Upper lobe of right lung (tissue), 1 donor: ENCODE measurements at regions not wholly inside any gene's neighbourhood (a gene's known extent, or its start where the extent isn't known, plus 50 kb on each side); places are given as distances from the start of the nearest gene placed in this dataset.

Source experiments
- ATAC-seq: fragments of 200-7000 bp; cut with Tn5 transposase; one replicate; pipeline ENCODE4 v1.9.1; 2020; ENCODE audit warnings: mild to moderate bottlenecking, moderate library complexity
- DNase-seq: peaks from one replicate; pipeline ENCODE4 v3.0.0-alpha.2; 2020
- H3K27ac ChIP-seq: fragments of 200-600 bp; one replicate; pipeline ENCODE4 v1.8.0; 2022
- H3K27me3 ChIP-seq: fragments of 200-600 bp; one replicate; pipeline ENCODE4 v1.8.0; 2022; ENCODE audit warnings: mild to moderate bottlenecking
- H3K36me3 ChIP-seq: fragments of 200-600 bp; one replicate; pipeline ENCODE4 v1.8.0; 2022
- H3K4me1 ChIP-seq: fragments of 200-600 bp; one replicate; pipeline ENCODE4 v1.8.0; 2022
- H3K4me3 ChIP-seq: fragments of 200-600 bp; one replicate; pipeline ENCODE4 v1.8.0; 2022; ENCODE audit warnings: mild to moderate bottlenecking
- H3K9me3 ChIP-seq: fragments of 200-600 bp; one replicate; pipeline ENCODE4 v1.8.0; 2022
- CTCF ChIP-seq: fragments of 200-600 bp; IDR thresholded peaks from one replicate; pipeline ENCODE4 v1.8.0; 2022; ENCODE audit warnings: antibody characterized with exemption
- intact Hi-C: fragments of 100-400 bp; cut with DNase I; formaldehyde crosslinking; loops from one replicate; pipeline ENCODE4 v1.11.0; 2022
- donor health status: DM: no; HTN: yes; CAD: no; lungs with severe emphysema.

GRCh38 chr15:79230766-79231165 is 51.8 kb upstream of the ANKRD34C start:
- no peak for ATAC-seq

GRCh38 chr15:79222808-79223207 is 59.7 kb upstream of the ANKRD34C start:
- no peak for TF ChIP-seq CTCF
- Histone ChIP-seq H3K27ac (no peak overlapping the region), H3K4me3 (no peak overlapping the region), H3K27me3 (no peaks in the 10 kb centered on the region), H3K4me1 (no peaks in the 10 kb centered on the region), H3K9me3 (no peaks in the 10 kb centered on the region), H3K36me3 (no peaks in the 10 kb centered on the region)
- ATAC-seq (no peak), DNase-seq (no peak)
- intact Hi-C loops, result no loop called here

More at GRCh38 chr15:79230766-79231165, 51.8 kb upstream of the ANKRD34C start:
- Histone ChIP-seq H3K4me3 (no peak overlapping the region), H3K9me3 (peaks cover 5% of the 10 kb centered on the region), H3K36me3 (no peaks in the 10 kb centered on the region), H3K27ac (no peak overlapping the region), H3K27me3 (no peaks in the 10 kb centered on the region), H3K4me1 (no peaks in the 10 kb centered on the region)
- intact Hi-C loops, result no loop called here
- no peak for TF ChIP-seq CTCF
- no peak for DNase-seq

GRCh38 chr15:79221696-79222095 is 60.8 kb upstream of the ANKRD34C start:
- no peak overlapping the region for H3K27ac ChIP-seq
- no peaks in the 10 kb centered on the region for H3K27me3 ChIP-seq
- intact Hi-C loops, result no loop called here
- DNase-seq, result no peak
- H3K4me1 ChIP-seq, result no peaks in the 10 kb centered on the region
- H3K4me3 ChIP-seq, result no peak overlapping the region
- no peaks in the 10 kb centered on the region for H3K36me3 ChIP-seq
- no peak for TF ChIP-seq CTCF
- H3K9me3 ChIP-seq, result peaks cover 7% of the 10 kb centered on the region
- ATAC-seq, result peak; percentile 39

GRCh38 chr15:79219393-79220056 is 63.0 kb upstream of the ANKRD34C start:
- intact Hi-C loops, result no loop called here
- Histone ChIP-seq H3K27me3 (no peaks in the 10 kb centered on the region), H3K27ac (no peak overlapping the region), H3K9me3 (peaks cover 7% of the 10 kb centered on the region), H3K36me3 (no peaks in the 10 kb centered on the region), H3K4me3 (no peak overlapping the region), H3K4me1 (no peaks in the 10 kb centered on the region)
- ATAC-seq (no peak), DNase-seq (no peak)
- TF ChIP-seq CTCF, result no peak

GRCh38 chr15:79218588-79219200 is 63.8 kb upstream of the ANKRD34C start:
- DNase-seq (no peak), ATAC-seq (no peak)
- Histone ChIP-seq H3K4me1 (no peaks in the 10 kb centered on the region), H3K27ac (no peak overlapping the region), H3K9me3 (peaks cover 7% of the 10 kb centered on the region), H3K36me3 (no peaks in the 10 kb centered on the region), H3K27me3 (peaks cover 2% of the 10 kb centered on the region), H3K4me3 (no peak overlapping the region)
- TF ChIP-seq CTCF, result peak; percentile 20
- intact Hi-C loops, result no loop called here
